ENCODE measurements at regions not wholly inside any gene's neighbourhood (a gene's known extent, or its start where the extent isn't known, plus 50 kb on each side); places are given as distances from the start of the nearest gene placed in this dataset.

GRCh38 chr22:26845021-26845743, 187.8 kb downstream of the MIAT start:
- no peak for DNase-seq
- H3K4me1 Mint-ChIP-seq, result peaks cover 9 to 14% of the 10 kb centered on the region in 2 experiments; a peak in 3 of 4 replicates
- Histone ChIP-seq H3K79me1 (ENCODE audit: insufficient read depth, low read depth, low read length, poor library complexity, severe bottlenecking) (no peaks in the 10 kb centered on the region), H3K4me2 (ENCODE audit: insufficient read depth, insufficient read length, low read length) (no peak overlapping the region), H3K18ac (ENCODE audit: insufficient read length, low read depth, low read length) (no peak overlapping the region), H2BK20ac (ENCODE audit: low read depth, low read length, poor library complexity, severe bottlenecking) (no peak overlapping the region), H3K23ac (ENCODE audit: insufficient read length, low read depth, low read length) (no peak overlapping the region), H3K4me1 (ENCODE audit: insufficient read depth, low read length) (no peaks in the 10 kb centered on the region), H2BK5ac (ENCODE audit: insufficient read length, low read length) (no peak overlapping the region), H4K20me1 (ENCODE audit: control insufficient read depth, insufficient read depth, insufficient read length) (no peaks in the 10 kb centered on the region), H2BK120ac (ENCODE audit: low read depth, low read length, poor library complexity, severe bottlenecking) (no peak overlapping the region), H3K14ac (ENCODE audit: insufficient read depth, low read length) (no peak overlapping the region), H2BK12ac (ENCODE audit: insufficient read length, low read depth, low read length) (no peak overlapping the region), H3K27me3 (ENCODE audit: insufficient read depth, low read length) (0 out of 2 replicates have a peak, but pooled peaks cover 2% of the 10 kb centered on the region), H4K8ac (replicated peaks; ENCODE audit: insufficient read length, low read depth, low read length) (no peak overlapping the region), H3K79me2 (ENCODE audit: insufficient read depth, low read length) (no peaks in the 10 kb centered on the region), H3K27ac (ENCODE audit: insufficient read length, low read depth, low read length) (no peak overlapping the region), H2AK5ac (ENCODE audit: insufficient read length, low read length) (no peak overlapping the region), H4K5ac (ENCODE audit: insufficient read length, low read depth, low read length) (no peak overlapping the region), H2BK15ac (ENCODE audit: low read depth, low read length) (no peak overlapping the region), H3T11ph (ENCODE audit: low read length) (no peak overlapping the region), H3K56ac (ENCODE audit: insufficient read length, low read depth, low read length) (no peak overlapping the region), H3K9me3 (ENCODE audit: control insufficient read depth, low read depth, low read length) (no peaks in the 10 kb centered on the region), H3K23me2 (ENCODE audit: insufficient read length, low read depth, low read length, poor library complexity, severe bottlenecking) (no peaks in the 10 kb centered on the region), H3K4ac (ENCODE audit: low read depth, low read length) (no peak overlapping the region), H3K9ac (ENCODE audit: extremely low read depth, insufficient read length, low read length) (no peak overlapping the region), H2AFZ (ENCODE audit: low read length) (no peak overlapping the region), H4K91ac (ENCODE audit: insufficient read length, low read depth, low read length) (no peak overlapping the region)
- H3K27me3 Mint-ChIP-seq (ENCODE audit: low read depth), result peaks cover 20% of the 10 kb centered on the region
- H3K4me3 Mint-ChIP-seq, result no peak overlapping the region
- no peaks in the 10 kb centered on the region; a peak in 1 of 7 replicates for H3K36me3 Mint-ChIP-seq (ENCODE audit: insufficient read depth in 1 of 3, low read depth in 3 of 3)
- no peak overlapping the region for H3K27ac Mint-ChIP-seq
- H3K9me3 Mint-ChIP-seq, result no peaks in the 10 kb centered on the region; a peak in 1 of 5 replicates
- no peak for TF ChIP-seq CTCF (conservative IDR thresholded peaks at IDR 0.05)
- whole genome bisulfite sequencing (ENCODE audit: extremely low coverage, insufficient read length, low lambda C conversion rate), result no CpG with 5 or more reads among the region's 10 CpGs
